ENCODE measurements at regions not wholly inside any gene's neighbourhood (a gene's known extent, or its start where the extent isn't known, plus 50 kb on each side); places are given as distances from the start of the nearest gene placed in this dataset.
A peak's percentile ranks its signal among the peaks of the same experiment; 100 is the strongest.

DNA sequence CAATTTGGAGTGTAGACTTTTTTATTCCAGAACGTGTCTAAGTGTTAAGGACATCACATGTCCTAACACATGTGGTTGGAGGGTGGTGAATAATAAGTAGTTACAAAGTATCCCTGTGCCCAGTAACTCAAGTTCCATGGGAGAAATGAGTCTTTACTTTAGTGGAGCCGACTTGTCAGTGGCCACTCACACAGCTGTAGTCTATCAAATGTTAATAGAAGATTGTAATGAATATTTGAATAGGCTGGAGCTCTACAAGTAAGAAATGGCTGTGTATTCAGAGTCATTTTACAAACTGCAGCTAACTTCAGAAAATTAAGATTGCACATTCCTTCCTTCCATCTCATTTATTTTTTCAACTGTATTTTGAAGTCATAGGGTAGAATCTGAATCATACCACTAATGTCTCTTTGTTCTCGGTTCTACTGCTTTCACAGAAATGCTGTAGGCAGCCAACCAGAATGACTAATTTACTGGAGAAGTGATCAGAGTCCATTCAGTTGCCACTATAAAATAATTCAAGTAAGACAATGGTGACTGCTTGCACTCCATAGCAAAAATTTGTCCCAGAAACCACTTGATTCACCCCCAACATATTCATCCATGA is 394.8 kb downstream of the NR2F1-AS1 start:
- Histone ChIP-seq H3K27me3 (ENCODE audit: control insufficient read depth, insufficient read depth, low read length) (no peaks in the 10 kb centered on the region), H3K36me3 (ENCODE audit: control insufficient read depth, insufficient read depth, low read length) (no peaks in the 10 kb centered on the region), H3K4me3 (ENCODE audit: low read depth, low read length) (no peak overlapping the region)
- POLR2A ChIA-PET: interaction anchor here (0.6 kb wide), 1 partner anchor 20 kb away, joined by 3 read pairs; no protein-coding TSS in a partner anchor
- CTCF ChIA-PET: interaction anchor here (0.6 to 1.4 kb wide), 3 partner anchors 12 to 34 kb away, joined by 3 to 4 read pairs (median 3); no protein-coding TSS in a partner anchor
- TF ChIP-seq, protein P1, sequence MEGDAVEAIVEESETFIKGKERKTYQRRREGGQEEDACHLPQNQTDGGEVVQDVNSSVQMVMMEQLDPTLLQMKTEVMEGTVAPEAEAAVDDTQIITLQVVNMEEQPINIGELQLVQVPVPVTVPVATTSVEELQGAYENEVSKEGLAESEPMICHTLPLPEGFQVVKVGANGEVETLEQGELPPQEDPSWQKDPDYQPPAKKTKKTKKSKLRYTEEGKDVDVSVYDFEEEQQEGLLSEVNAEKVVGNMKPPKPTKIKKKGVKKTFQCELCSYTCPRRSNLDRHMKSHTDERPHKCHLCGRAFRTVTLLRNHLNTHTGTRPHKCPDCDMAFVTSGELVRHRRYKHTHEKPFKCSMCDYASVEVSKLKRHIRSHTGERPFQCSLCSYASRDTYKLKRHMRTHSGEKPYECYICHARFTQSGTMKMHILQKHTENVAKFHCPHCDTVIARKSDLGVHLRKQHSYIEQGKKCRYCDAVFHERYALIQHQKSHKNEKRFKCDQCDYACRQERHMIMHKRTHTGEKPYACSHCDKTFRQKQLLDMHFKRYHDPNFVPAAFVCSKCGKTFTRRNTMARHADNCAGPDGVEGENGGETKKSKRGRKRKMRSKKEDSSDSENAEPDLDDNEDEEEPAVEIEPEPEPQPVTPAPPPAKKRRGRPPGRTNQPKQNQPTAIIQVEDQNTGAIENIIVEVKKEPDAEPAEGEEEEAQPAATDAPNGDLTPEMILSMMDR (IDR thresholded peaks at IDR 0.05; ENCODE audit: insufficient read depth, low read depth, low read length): no peak
- DNase-seq (ENCODE audit: low read depth): peak; percentile 50

DNA sequence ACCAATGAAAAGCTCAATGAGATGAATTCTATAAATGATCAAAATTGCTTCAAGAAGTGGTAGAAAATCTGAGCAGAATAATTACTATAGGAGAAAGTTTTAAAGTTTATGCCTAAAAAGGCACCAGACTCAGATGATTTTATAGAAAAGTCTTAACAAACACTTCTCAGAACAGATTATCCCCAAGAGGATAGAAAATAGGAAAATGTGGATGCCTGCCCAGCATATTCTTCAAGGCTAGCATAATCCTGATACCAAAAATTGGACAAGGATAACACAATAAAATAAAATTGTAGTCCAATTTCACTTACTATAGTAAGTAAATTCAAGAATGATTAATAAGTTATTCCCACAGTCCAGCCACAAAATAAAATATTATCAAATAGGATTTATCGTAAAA is 397.0 kb downstream of the NR2F1-AS1 start:
- H3K27me3 ChIP-seq (ENCODE audit: control insufficient read depth, insufficient read depth, low read length): no peaks in the 10 kb centered on the region
- CTCF ChIA-PET: no interaction called here
- DNase-seq (ENCODE audit: low read depth): no peak
- no peaks in the 10 kb centered on the region for H3K36me3 ChIP-seq (ENCODE audit: control insufficient read depth, insufficient read depth, low read length)
- H3K4me3 ChIP-seq (ENCODE audit: low read depth, low read length): no peak overlapping the region
- POLR2A ChIA-PET: no interaction called here
- TF ChIP-seq, protein P1 (IDR thresholded peaks at IDR 0.05; ENCODE audit: insufficient read depth, low read depth, low read length): no peak

DNA sequence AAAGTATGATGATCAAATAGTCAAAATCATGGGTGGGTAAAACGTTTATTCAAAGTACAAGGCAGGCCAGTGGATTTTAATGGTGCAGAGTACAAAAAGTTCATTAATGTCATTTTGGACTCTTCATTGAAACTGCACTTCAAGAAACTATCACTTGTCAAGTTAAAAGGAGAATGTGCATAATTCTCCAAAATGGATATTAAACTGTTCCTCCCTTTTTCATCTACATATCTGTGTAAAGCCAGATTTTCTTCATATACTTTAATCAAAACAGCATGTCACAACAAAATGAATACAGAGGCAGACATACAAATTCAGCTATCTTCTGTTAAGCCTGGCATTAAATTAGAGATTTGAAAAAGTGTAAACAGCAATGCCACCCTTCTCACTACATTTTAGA is 401.6 kb downstream of the NR2F1-AS1 start:
- ChIA-PET CTCF (interaction anchor here (1.0 kb wide), 1 partner anchor 15 kb away, joined by 5 read pairs; no protein-coding TSS in a partner anchor), POLR2A (no interaction called here)
- TF ChIP-seq, protein P1 (IDR thresholded peaks at IDR 0.05; ENCODE audit: insufficient read depth, low read depth, low read length): no peak
- Histone ChIP-seq H3K27me3 (ENCODE audit: control insufficient read depth, insufficient read depth, low read length) (no peaks in the 10 kb centered on the region), H3K4me3 (ENCODE audit: low read depth, low read length) (no peak overlapping the region), H3K36me3 (ENCODE audit: control insufficient read depth, insufficient read depth, low read length) (no peaks in the 10 kb centered on the region)
- DNase-seq (ENCODE audit: low read depth): no peak

DNA sequence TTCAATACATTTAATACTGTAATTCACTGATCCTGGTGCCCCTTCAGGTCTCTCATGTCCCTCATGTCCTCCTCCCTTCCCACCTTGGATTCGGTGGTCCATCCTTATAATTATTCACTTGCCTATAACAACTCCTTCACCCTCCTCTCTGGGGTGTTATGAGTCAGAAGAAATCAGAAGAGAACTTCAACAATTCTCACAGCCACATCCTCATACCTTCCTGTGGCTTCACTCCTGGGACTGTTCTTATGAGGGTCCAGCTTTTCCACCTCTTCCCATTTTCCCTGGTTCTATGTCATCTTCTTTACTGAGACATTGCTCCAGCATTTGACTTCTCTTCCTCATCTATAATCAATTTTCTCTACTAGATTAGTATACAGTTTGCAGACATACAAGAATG is 406.1 kb downstream of the NR2F1-AS1 start:
- H3K4me3 ChIP-seq (ENCODE audit: low read depth, low read length): no peak overlapping the region
- no peaks in the 10 kb centered on the region for H3K27me3 ChIP-seq (ENCODE audit: control insufficient read depth, insufficient read depth, low read length)
- DNase-seq (ENCODE audit: low read depth): no peak
- ChIA-PET CTCF (interaction anchor here (1.0 kb wide), 1 partner anchor 10 kb away, joined by 3 read pairs; no protein-coding TSS in a partner anchor), POLR2A (no interaction called here)
- TF ChIP-seq, protein P1 (IDR thresholded peaks at IDR 0.05; ENCODE audit: insufficient read depth, low read depth, low read length): no peak
- no peaks in the 10 kb centered on the region for H3K36me3 ChIP-seq (ENCODE audit: control insufficient read depth, insufficient read depth, low read length)

DNA sequence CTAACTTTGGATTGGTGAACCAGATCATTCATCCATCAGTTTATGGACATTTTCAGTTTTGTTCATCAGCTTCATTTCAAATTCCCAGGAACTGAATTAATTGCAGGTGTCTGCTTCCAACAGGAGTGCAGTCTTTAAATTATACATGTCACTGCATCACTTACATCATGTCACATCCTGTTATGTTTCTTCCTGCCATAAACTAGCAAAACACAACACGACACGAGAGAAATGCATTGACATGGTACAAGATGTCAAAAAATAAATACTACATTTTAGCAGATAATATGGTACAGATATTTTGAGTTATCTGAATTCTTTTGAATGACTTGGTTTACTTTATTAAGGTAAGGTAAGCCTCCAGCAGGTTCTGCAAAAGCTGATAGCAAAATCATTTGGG is 415.5 kb downstream of the NR2F1-AS1 start:
- ChIA-PET POLR2A (no interaction called here), CTCF (interaction anchor here (1.3 kb wide), 1 partner anchor 9 kb away, joined by 3 read pairs; no protein-coding TSS in a partner anchor)
- TF ChIP-seq, protein P1 (IDR thresholded peaks at IDR 0.05; ENCODE audit: insufficient read depth, low read depth, low read length): no peak
- no peaks in the 10 kb centered on the region for H3K27me3 ChIP-seq (ENCODE audit: control insufficient read depth, insufficient read depth, low read length)
- no peaks in the 10 kb centered on the region for H3K36me3 ChIP-seq (ENCODE audit: control insufficient read depth, insufficient read depth, low read length)
- DNase-seq (ENCODE audit: low read depth): no peak
- H3K4me3 ChIP-seq (ENCODE audit: low read depth, low read length): no peak overlapping the region
